ENCODE measurements at regions not wholly inside any gene's neighbourhood (a gene's known extent, or its start where the extent isn't known, plus 50 kb on each side); places are given as distances from the start of the nearest gene placed in this dataset.

DNA sequence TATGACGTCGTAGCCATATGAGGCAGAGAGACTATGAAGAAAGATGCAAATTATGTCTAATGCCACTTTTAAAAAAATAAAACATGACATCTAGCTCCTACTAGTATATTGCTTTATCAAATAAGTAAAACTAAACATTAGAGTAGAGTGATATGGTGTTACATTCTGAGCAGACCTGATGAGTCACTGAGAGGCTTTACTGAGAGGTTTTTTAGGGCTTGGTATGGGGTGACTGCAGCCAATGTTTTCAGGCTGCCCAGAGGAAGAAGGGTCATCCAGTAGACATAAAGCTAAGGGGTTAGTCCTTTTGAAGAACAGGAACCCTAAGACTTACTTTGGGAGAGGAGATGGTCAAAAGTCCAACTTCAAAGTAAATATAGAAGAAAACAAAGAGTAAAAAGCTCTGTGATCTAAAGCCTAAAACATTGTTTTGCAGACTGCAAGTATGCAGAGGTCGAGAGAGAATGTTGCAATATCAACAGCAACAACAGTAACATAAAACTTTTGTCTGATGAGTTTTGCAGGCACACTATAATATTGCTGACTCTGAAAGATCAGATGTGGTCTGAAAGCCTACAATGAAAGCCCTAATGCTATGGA lies 774.7 kb downstream of the TMTC2 start:
- TF ChIP-seq FOS (IDR thresholded peaks at IDR 0.05; ENCODE audit: low read depth, low read length), result no peak
- TF ChIP-seq, protein P1, sequence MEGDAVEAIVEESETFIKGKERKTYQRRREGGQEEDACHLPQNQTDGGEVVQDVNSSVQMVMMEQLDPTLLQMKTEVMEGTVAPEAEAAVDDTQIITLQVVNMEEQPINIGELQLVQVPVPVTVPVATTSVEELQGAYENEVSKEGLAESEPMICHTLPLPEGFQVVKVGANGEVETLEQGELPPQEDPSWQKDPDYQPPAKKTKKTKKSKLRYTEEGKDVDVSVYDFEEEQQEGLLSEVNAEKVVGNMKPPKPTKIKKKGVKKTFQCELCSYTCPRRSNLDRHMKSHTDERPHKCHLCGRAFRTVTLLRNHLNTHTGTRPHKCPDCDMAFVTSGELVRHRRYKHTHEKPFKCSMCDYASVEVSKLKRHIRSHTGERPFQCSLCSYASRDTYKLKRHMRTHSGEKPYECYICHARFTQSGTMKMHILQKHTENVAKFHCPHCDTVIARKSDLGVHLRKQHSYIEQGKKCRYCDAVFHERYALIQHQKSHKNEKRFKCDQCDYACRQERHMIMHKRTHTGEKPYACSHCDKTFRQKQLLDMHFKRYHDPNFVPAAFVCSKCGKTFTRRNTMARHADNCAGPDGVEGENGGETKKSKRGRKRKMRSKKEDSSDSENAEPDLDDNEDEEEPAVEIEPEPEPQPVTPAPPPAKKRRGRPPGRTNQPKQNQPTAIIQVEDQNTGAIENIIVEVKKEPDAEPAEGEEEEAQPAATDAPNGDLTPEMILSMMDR (conservative IDR thresholded peaks at IDR 0.05; ENCODE audit: low read depth, low read length), result no peak
- TF ChIP-seq, protein P2, sequence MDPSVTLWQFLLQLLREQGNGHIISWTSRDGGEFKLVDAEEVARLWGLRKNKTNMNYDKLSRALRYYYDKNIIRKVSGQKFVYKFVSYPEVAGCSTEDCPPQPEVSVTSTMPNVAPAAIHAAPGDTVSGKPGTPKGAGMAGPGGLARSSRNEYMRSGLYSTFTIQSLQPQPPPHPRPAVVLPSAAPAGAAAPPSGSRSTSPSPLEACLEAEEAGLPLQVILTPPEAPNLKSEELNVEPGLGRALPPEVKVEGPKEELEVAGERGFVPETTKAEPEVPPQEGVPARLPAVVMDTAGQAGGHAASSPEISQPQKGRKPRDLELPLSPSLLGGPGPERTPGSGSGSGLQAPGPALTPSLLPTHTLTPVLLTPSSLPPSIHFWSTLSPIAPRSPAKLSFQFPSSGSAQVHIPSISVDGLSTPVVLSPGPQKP (IDR thresholded peaks at IDR 0.05; ENCODE audit: borderline replicate concordance, low read depth, low read length), result no peak
- no peak for TF ChIP-seq POLR2A (IDR thresholded peaks at IDR 0.05; ENCODE audit: low read depth, low read length)
- no peak for TF ChIP-seq MAZ (IDR thresholded peaks at IDR 0.05; ENCODE audit: borderline replicate concordance, low read depth, low read length)
- TF ChIP-seq BHLHE40 (IDR thresholded peaks at IDR 0.05; ENCODE audit: low read depth, low read length), result no peak

Measured in IMR-90 (cell line).